HEK293 (cell line): ENCODE measurements at regions not wholly inside any gene's neighbourhood (a gene's known extent, or its start where the extent isn't known, plus 50 kb on each side); places are given as distances from the start of the nearest gene placed in this dataset.

ENCODE experiments used
- ZBTB20 ChIP-seq: fragments of 450-650 bp; formaldehyde crosslinking; IDR thresholded peaks from 2 replicates; pipeline ENCODE4 v1.5.1; 2016; ENCODE audit warnings: missing biosample characterization, missing genetic modification characterization
- ZBTB49 ChIP-seq: fragments of 450-650 bp; formaldehyde crosslinking; IDR thresholded peaks from 2 replicates; pipeline ENCODE4 v1.5.1; 2016; ENCODE audit warnings: missing biosample characterization, missing genetic modification characterization, low read depth
- ZNF302 ChIP-seq: fragments of 450-650 bp; formaldehyde crosslinking; IDR thresholded peaks from 2 replicates; pipeline ENCODE4 v1.5.1; 2016; ENCODE audit warnings: missing biosample characterization, missing genetic modification characterization, low read depth
- ZNF571 ChIP-seq: fragments of 450-650 bp; formaldehyde crosslinking; IDR thresholded peaks from 2 replicates; pipeline ENCODE4 v1.5.0; 2017; ENCODE audit warnings: missing biosample characterization, missing genetic modification characterization
- ZNF610 ChIP-seq: fragments of 450-650 bp; formaldehyde crosslinking; IDR thresholded peaks from 2 replicates; pipeline ENCODE4 v1.5.1; 2016; ENCODE audit warnings: missing biosample characterization, missing genetic modification characterization, borderline replicate concordance
- ZNF701 ChIP-seq: fragments of 450-650 bp; formaldehyde crosslinking; IDR thresholded peaks from 2 replicates; pipeline ENCODE4 v1.5.1; 2016; ENCODE audit warnings: missing biosample characterization, missing genetic modification characterization
- TF ChIP-seq, protein P1 (sequence below): fragments of 450-650 bp; formaldehyde crosslinking; IDR thresholded peaks from 2 replicates; pipeline ENCODE4 v1.5.1; 2016; ENCODE audit warnings: missing biosample characterization, missing genetic modification characterization

DNA sequence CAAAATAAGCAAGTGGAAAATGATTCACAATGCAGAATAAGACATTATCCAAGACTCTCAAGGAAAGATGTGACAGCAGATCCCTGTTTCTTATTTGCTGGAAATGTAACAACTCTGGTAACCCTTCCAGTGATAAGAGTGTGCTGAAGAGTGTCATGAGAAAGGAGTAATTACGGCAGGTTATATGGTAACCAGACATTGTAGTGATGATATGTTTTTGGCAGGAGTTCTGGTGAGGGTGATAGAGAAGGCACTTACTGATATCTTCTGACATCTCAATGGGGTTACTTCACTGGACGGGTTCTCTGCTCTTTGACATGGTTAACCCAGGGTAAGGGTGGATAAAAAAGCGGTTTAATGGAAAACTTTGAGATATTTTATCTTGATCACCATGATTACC is 1270.9 kb downstream of the CDH11 start:
- TF ChIP-seq ZBTB49 (tag by site-specific recombination): no peak
- TF ChIP-seq, protein P1, sequence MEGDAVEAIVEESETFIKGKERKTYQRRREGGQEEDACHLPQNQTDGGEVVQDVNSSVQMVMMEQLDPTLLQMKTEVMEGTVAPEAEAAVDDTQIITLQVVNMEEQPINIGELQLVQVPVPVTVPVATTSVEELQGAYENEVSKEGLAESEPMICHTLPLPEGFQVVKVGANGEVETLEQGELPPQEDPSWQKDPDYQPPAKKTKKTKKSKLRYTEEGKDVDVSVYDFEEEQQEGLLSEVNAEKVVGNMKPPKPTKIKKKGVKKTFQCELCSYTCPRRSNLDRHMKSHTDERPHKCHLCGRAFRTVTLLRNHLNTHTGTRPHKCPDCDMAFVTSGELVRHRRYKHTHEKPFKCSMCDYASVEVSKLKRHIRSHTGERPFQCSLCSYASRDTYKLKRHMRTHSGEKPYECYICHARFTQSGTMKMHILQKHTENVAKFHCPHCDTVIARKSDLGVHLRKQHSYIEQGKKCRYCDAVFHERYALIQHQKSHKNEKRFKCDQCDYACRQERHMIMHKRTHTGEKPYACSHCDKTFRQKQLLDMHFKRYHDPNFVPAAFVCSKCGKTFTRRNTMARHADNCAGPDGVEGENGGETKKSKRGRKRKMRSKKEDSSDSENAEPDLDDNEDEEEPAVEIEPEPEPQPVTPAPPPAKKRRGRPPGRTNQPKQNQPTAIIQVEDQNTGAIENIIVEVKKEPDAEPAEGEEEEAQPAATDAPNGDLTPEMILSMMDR (tag by site-specific recombination): no peak
- TF ChIP-seq ZNF610: no peak
- no peak for TF ChIP-seq ZNF571 (tag by site-specific recombination)
- TF ChIP-seq ZNF302: no peak
- no peak for TF ChIP-seq ZNF701
- TF ChIP-seq ZBTB20 (tag by site-specific recombination): no peak
